ENCODE measurements at regions not wholly inside any gene's neighbourhood (a gene's known extent, or its start where the extent isn't known, plus 50 kb on each side); places are given as distances from the start of the nearest gene placed in this dataset.
"Not testable (repeated sequence)": the region's sequence is repeated elsewhere in the genome, so short reads cannot be mapped to it uniquely, and the experiment has no call there.

- not testable (repeated sequence) for TF ChIP-seq REST (tag by site-specific recombination; IDR thresholded peaks at IDR 0.05); TCF7L2 (IDR thresholded peaks at IDR 0.05; ENCODE audit: borderline replicate concordance, low read depth, low read length); ELK4 (IDR thresholded peaks at IDR 0.05; ENCODE audit: borderline replicate concordance, low read depth, low read length); ZNF837 (tag by site-specific recombination; IDR thresholded peaks at IDR 0.05); CTCF (tag by site-specific recombination; IDR thresholded peaks at IDR 0.05); ZNF610 (tag by site-specific recombination; IDR thresholded peaks at IDR 0.05; ENCODE audit: borderline replicate concordance); ZNF664 (tag by site-specific recombination; IDR thresholded peaks at IDR 0.05)
Measured at GRCh38 chr14:81614302-81614701, 80.6 kb upstream of the SEL1L start.
